ENCODE measurements at regions not wholly inside any gene's neighbourhood (a gene's known extent, or its start where the extent isn't known, plus 50 kb on each side); places are given as distances from the start of the nearest gene placed in this dataset.
"Not testable (repeated sequence)": the region's sequence is repeated elsewhere in the genome, so short reads cannot be mapped to it uniquely, and the experiment has no call there.

DNA sequence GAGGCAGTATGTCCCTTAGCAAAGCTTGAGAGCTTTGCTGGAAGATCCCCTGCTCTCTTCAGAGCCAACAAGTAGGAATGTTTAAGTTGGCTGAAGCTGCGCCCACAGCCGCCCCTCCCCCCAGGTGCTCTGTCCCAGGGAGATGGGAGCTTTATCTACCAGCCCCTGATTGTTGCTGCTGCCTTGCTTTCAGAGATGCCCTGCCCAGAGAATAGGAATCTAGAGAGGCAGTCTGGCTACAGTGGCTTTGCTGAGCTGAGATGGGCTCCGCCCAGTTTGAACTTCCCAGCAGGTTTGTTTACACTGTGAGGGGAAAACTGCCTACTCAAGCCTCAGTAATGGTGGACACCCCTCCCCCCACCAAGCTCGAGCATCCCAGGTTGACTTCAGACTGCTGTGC is 423.6 kb downstream of the KCTD16 start:
- TF ChIP-seq THAP11 (CRISPR knock-in tag; IDR thresholded peaks at IDR 0.05); NFE2L1 (CRISPR knock-in tag; IDR thresholded peaks at IDR 0.05; ENCODE audit: borderline replicate concordance); MAFF (IDR thresholded peaks at IDR 0.05; ENCODE audit: low read depth, low read length); POLR2A (IDR thresholded peaks at IDR 0.05; ENCODE audit: insufficient read depth in 1 of 2, low read depth in 2 of 2, low read length in 2 of 2); EZH2 (conservative IDR thresholded peaks at IDR 0.05; ENCODE audit: low read depth, low read length); REXO4 (CRISPR knock-in tag; IDR thresholded peaks at IDR 0.05; ENCODE audit: borderline replicate concordance); TCF12 (IDR thresholded peaks at IDR 0.05); TCF12 (CRISPR knock-in tag; IDR thresholded peaks at IDR 0.05); RBM39 (IDR thresholded peaks at IDR 0.05; ENCODE audit: low read depth, low read length, poor library complexity, severe bottlenecking); EP300 (IDR thresholded peaks at IDR 0.05; ENCODE audit: low read depth in 2 of 2, low read length in 2 of 2); EP300 (CRISPR knock-in tag; IDR thresholded peaks at IDR 0.05; ENCODE audit: borderline replicate concordance): not testable (repeated sequence)
- TF ChIP-seq, protein P1, sequence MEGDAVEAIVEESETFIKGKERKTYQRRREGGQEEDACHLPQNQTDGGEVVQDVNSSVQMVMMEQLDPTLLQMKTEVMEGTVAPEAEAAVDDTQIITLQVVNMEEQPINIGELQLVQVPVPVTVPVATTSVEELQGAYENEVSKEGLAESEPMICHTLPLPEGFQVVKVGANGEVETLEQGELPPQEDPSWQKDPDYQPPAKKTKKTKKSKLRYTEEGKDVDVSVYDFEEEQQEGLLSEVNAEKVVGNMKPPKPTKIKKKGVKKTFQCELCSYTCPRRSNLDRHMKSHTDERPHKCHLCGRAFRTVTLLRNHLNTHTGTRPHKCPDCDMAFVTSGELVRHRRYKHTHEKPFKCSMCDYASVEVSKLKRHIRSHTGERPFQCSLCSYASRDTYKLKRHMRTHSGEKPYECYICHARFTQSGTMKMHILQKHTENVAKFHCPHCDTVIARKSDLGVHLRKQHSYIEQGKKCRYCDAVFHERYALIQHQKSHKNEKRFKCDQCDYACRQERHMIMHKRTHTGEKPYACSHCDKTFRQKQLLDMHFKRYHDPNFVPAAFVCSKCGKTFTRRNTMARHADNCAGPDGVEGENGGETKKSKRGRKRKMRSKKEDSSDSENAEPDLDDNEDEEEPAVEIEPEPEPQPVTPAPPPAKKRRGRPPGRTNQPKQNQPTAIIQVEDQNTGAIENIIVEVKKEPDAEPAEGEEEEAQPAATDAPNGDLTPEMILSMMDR (CRISPR knock-in tag; IDR thresholded peaks at IDR 0.05): not testable (repeated sequence)
- TF ChIP-seq, protein P2, sequence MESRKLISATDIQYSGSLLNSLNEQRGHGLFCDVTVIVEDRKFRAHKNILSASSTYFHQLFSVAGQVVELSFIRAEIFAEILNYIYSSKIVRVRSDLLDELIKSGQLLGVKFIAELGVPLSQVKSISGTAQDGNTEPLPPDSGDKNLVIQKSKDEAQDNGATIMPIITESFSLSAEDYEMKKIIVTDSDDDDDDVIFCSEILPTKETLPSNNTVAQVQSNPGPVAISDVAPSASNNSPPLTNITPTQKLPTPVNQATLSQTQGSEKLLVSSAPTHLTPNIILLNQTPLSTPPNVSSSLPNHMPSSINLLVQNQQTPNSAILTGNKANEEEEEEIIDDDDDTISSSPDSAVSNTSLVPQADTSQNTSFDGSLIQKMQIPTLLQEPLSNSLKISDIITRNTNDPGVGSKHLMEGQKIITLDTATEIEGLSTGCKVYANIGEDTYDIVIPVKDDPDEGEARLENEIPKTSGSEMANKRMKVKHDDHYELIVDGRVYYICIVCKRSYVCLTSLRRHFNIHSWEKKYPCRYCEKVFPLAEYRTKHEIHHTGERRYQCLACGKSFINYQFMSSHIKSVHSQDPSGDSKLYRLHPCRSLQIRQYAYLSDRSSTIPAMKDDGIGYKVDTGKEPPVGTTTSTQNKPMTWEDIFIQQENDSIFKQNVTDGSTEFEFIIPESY (CRISPR knock-in tag; IDR thresholded peaks at IDR 0.05): not testable (repeated sequence)
- TF ChIP-seq, protein P3, sequence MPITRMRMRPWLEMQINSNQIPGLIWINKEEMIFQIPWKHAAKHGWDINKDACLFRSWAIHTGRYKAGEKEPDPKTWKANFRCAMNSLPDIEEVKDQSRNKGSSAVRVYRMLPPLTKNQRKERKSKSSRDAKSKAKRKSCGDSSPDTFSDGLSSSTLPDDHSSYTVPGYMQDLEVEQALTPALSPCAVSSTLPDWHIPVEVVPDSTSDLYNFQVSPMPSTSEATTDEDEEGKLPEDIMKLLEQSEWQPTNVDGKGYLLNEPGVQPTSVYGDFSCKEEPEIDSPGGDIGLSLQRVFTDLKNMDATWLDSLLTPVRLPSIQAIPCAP (CRISPR knock-in tag; IDR thresholded peaks at IDR 0.05; ENCODE audit: low read depth): not testable (repeated sequence)
- TF ChIP-seq, protein P4, sequence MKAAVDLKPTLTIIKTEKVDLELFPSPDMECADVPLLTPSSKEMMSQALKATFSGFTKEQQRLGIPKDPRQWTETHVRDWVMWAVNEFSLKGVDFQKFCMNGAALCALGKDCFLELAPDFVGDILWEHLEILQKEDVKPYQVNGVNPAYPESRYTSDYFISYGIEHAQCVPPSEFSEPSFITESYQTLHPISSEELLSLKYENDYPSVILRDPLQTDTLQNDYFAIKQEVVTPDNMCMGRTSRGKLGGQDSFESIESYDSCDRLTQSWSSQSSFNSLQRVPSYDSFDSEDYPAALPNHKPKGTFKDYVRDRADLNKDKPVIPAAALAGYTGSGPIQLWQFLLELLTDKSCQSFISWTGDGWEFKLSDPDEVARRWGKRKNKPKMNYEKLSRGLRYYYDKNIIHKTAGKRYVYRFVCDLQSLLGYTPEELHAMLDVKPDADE (CRISPR knock-in tag; IDR thresholded peaks at IDR 0.05): not testable (repeated sequence)

All from HepG2 (cell line).